ENCODE measurements at regions not wholly inside any gene's neighbourhood (a gene's known extent, or its start where the extent isn't known, plus 50 kb on each side); places are given as distances from the start of the nearest gene placed in this dataset.

DNA sequence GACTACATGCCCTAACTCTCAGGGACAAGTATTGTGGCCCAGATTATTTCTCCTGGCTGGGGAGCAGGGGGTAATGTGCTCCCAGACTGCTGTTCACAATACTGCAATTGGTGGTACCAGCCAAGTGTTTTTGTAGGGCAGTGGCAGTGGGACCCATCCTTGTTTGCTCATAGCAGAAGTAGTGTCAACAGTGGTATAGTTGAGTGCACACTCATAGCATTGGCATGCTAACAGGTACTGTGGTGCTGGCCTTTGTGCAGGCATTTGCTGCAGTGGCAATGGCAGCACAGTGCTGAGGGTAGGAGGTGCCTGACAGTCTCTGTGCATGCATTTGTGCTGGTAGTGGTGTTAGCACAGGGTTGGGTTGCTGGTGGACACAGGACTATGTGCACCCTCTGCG, 995.0 kb downstream of the SH3BGRL start:
- H3K27ac Mint-ChIP-seq: no peak overlapping the region

DNA sequence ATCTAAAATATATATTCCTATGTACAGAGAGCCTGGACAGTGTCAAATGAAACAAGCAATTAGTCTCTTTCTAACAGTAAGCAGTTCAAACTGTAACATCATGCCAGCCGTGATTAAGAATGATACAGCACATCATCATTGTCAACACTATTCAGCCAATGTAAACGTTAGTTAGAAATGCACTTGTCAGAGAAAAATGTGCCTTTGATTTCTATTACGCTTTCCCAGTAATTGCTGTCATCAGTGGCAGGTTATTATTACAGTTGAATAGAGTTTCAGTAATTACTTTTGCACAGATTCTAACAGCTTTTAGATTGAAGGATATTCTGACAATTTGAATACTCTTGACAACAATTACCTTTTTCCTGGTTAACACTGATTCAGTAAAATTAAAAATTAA, 1007.1 kb downstream of the SH3BGRL start:
- Histone ChIP-seq H3K27ac (ENCODE audit: low read length in 2 of 2) (no peak overlapping the region), H3K9ac (ENCODE audit: low read length) (no peak overlapping the region), H3K36me3 (replicated peaks in 1 of 2; ENCODE audit: control extremely low read depth in 1 of 2, control insufficient read depth in 1 of 2, extremely low read depth in 1 of 2, insufficient read depth in 2 of 2, low read length in 1 of 2) (no peaks in the 10 kb centered on the region), H3K4me1 (ENCODE audit: control insufficient read depth in 2 of 2, insufficient read depth in 2 of 2, low read length in 2 of 2) (no peaks in the 10 kb centered on the region), H3K4me2 (replicated peaks; ENCODE audit: low read depth, low read length, poor library complexity, severe bottlenecking) (no peak overlapping the region), H3K27me3 (replicated peaks in 1 of 4; ENCODE audit: control extremely low read depth in 1 of 4, control insufficient read depth in 3 of 4, insufficient read depth in 4 of 4, low read length in 3 of 4) (no peaks in the 10 kb centered on the region), H3K4me3 (ENCODE audit: control extremely low read depth in 1 of 5, extremely low read depth in 1 of 5, insufficient read depth in 1 of 5, low read depth in 2 of 5, low read length in 4 of 5) (no peak overlapping the region), H2AFZ (ENCODE audit: insufficient read depth, low read depth, low read length, poor library complexity, severe bottlenecking) (no peak overlapping the region), H4K20me1 (ENCODE audit: control insufficient read depth, insufficient read depth, low read length, poor library complexity, severe bottlenecking) (no peaks in the 10 kb centered on the region), H3K9me3 (ENCODE audit: control extremely low read depth in 1 of 3, control insufficient read depth in 2 of 3, insufficient read depth in 1 of 3, low read length in 2 of 3) (no peaks in the 10 kb centered on the region), H3K79me2 (ENCODE audit: control insufficient read depth, insufficient read depth, low read length) (no peaks in the 10 kb centered on the region)
- intact Hi-C loops (cut with micrococcal nuclease): no loop called here
- Mint-ChIP-seq H3K27ac (no peak overlapping the region), H3K4me1 (no peaks in the 10 kb centered on the region), H3K9me3 (ENCODE audit: insufficient read depth) (no peaks in the 10 kb centered on the region), H3K27me3 (no peaks in the 10 kb centered on the region), H3K4me3 (no peak overlapping the region)
- ChIA-PET CTCF (no interaction called here), POLR2A (no interaction called here)
- no CpG with 5 or more reads among the region's 3 CpGs for WGBS (ENCODE audit: insufficient coverage)
- TF ChIP-seq, protein P1, sequence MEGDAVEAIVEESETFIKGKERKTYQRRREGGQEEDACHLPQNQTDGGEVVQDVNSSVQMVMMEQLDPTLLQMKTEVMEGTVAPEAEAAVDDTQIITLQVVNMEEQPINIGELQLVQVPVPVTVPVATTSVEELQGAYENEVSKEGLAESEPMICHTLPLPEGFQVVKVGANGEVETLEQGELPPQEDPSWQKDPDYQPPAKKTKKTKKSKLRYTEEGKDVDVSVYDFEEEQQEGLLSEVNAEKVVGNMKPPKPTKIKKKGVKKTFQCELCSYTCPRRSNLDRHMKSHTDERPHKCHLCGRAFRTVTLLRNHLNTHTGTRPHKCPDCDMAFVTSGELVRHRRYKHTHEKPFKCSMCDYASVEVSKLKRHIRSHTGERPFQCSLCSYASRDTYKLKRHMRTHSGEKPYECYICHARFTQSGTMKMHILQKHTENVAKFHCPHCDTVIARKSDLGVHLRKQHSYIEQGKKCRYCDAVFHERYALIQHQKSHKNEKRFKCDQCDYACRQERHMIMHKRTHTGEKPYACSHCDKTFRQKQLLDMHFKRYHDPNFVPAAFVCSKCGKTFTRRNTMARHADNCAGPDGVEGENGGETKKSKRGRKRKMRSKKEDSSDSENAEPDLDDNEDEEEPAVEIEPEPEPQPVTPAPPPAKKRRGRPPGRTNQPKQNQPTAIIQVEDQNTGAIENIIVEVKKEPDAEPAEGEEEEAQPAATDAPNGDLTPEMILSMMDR (IDR thresholded peaks at IDR 0.05): no peak
- TF ChIP-seq EZH2 (IDR thresholded peaks at IDR 0.05; ENCODE audit: borderline replicate concordance, insufficient read depth, low read depth, low read length, poor library complexity, severe bottlenecking): no peak
- no peak for DNase-seq
- ATAC-seq (ENCODE audit: low read depth): no peak

More for the DNA sequence above, 995.0 kb downstream of the SH3BGRL start:
- no peak for ATAC-seq (ENCODE audit: low read depth)
- WGBS (ENCODE audit: insufficient coverage): no CpG with 5 or more reads among the region's 1 CpG
- Histone ChIP-seq H3K27me3 (replicated peaks in 1 of 4; ENCODE audit: control extremely low read depth in 1 of 4, control insufficient read depth in 3 of 4, insufficient read depth in 4 of 4, low read length in 3 of 4) (no peaks in the 10 kb centered on the region), H3K4me1 (ENCODE audit: control insufficient read depth in 2 of 2, insufficient read depth in 2 of 2, low read length in 2 of 2) (no peaks in the 10 kb centered on the region), H3K9ac (ENCODE audit: low read length) (no peak overlapping the region), H3K27ac (ENCODE audit: low read length in 2 of 2) (no peak overlapping the region), H3K9me3 (ENCODE audit: control extremely low read depth in 1 of 3, control insufficient read depth in 2 of 3, insufficient read depth in 1 of 3, low read length in 2 of 3) (no peaks in the 10 kb centered on the region), H3K79me2 (ENCODE audit: control insufficient read depth, insufficient read depth, low read length) (no peaks in the 10 kb centered on the region), H2AFZ (ENCODE audit: insufficient read depth, low read depth, low read length, poor library complexity, severe bottlenecking) (no peak overlapping the region), H3K4me3 (ENCODE audit: control extremely low read depth in 1 of 5, extremely low read depth in 1 of 5, insufficient read depth in 1 of 5, low read depth in 2 of 5, low read length in 4 of 5) (no peak overlapping the region), H3K4me2 (replicated peaks; ENCODE audit: low read depth, low read length, poor library complexity, severe bottlenecking) (no peak overlapping the region), H4K20me1 (ENCODE audit: control insufficient read depth, insufficient read depth, low read length, poor library complexity, severe bottlenecking) (no peaks in the 10 kb centered on the region), H3K36me3 (replicated peaks in 1 of 2; ENCODE audit: control extremely low read depth in 1 of 2, control insufficient read depth in 1 of 2, extremely low read depth in 1 of 2, insufficient read depth in 2 of 2, low read length in 1 of 2) (no peaks in the 10 kb centered on the region)
- DNase-seq: no peak
- POLR2A ChIA-PET: no interaction called here
- TF ChIP-seq, protein P1 (IDR thresholded peaks at IDR 0.05): no peak
- TF ChIP-seq EZH2 (IDR thresholded peaks at IDR 0.05; ENCODE audit: borderline replicate concordance, insufficient read depth, low read depth, low read length, poor library complexity, severe bottlenecking): no peak
- Mint-ChIP-seq H3K9me3 (ENCODE audit: insufficient read depth) (no peaks in the 10 kb centered on the region), H3K4me1 (no peaks in the 10 kb centered on the region), H3K27me3 (no peaks in the 10 kb centered on the region), H3K4me3 (no peak overlapping the region)
- CTCF ChIA-PET: no interaction called here
- intact Hi-C loops (cut with micrococcal nuclease): no loop called here

Data from B cell (primary cell).